Activated T-cell treated with anti-CD3 and anti-CD28 coated beads for 48 hours (primary cell): ENCODE measurements at regions not wholly inside any gene's neighbourhood (a gene's known extent, or its start where the extent isn't known, plus 50 kb on each side); places are given as distances from the start of the nearest gene placed in this dataset.

Experiments
- DNase-seq: peaks from one replicate; pipeline ENCODE4 v3.0.0-alpha.2; 2020; ENCODE audit warnings: low read depth

GRCh38 chr10:118501171-118501570 is 94.3 kb downstream of the PRLHR start:
- no peak for DNase-seq

DNA sequence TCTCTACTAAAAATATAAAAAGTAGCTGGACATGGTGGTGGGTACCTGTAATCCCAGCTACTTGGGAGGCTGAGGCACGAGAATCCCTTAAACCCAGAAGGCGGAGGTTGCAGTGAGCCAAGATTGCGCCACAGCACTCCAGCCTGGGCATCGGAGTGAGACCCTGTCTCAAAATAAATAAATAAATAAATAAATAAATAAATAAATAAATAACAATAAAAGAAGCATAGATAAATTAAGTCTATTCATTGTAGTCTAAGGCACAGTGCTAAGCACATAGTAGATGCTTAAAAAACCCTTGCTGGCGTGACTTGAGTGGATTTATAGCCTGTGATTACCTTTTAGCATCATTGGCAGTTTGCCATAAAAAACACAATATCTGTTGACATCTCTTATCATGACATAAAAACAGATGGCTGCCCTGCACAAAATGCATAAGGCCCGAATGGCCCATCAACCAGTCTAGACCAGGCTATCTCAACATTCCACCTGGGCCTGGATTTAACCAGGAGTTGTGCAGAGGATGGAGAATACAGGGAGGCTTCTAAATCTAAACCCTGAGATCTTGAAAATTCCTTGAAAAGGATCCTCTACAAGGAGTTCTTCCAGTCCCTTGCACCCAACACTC is 94.9 kb downstream of the PRLHR start:
- no peak for DNase-seq

GRCh38 chr10:118499186-118499585 is 96.3 kb downstream of the PRLHR start:
- no peak for DNase-seq

DNA sequence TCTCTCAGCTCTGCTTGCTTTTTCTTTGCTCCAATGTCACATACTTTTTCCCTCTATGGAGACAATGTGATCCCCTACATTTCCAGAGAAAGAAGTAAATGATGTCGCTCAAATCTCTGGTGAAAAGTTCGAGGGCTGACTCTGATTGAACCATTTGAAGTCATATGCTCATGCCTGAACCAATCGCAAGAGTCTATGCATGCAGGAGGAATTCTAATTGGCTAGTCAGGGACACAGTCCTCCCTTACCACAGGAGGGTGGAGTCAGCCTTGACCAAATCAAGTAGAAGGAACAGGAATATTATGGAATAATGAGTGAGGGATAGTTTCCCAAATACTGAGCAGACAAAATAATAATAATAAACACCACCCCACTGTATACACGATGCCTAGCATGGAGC is 96.8 kb downstream of the PRLHR start:
- DNase-seq, result no peak

DNA sequence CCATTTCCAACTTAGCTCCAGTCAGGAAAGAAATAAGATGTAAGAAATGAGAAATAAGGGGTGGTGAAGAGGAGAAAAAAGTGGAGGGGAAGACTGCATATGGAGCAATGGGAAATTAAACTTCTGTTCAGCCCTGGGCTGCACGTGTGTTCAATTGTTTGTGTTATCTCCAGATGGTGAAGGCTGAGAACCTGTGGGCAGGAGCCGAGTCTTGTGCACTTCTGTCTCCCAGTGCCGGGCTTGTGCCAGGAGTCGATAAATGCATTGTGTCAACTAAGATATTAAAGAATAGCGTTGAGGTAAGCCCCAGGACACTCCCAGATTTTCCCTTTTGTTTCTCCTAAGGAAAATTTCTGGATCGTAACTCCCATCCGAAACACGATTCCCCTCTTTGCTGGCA is 98.2 kb downstream of the PRLHR start:
- DNase-seq, result no peak

DNA sequence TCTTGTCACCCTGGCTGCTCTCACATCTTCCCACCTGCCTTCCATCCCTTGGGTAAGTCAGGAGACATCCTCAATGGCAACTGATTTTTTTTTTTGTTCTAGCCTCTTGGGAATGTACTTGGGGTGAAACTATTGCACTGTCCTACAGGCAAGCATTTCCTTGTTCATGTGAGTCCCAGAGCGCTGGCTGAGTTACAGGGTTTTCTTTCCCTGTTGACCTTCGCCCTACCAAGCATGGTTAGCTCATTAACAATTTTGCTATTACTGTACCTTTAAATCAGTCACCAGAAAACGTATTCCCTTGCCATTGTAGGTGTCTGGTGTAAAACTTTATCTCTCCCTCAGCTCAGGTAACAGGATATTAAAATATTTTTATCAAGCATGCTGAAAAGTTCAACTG is 98.9 kb downstream of the PRLHR start:
- DNase-seq, result no peak

- no peak for DNase-seq
Observed at GRCh38 chr10:118495499-118495898, 99.9 kb downstream of the PRLHR start.

DNA sequence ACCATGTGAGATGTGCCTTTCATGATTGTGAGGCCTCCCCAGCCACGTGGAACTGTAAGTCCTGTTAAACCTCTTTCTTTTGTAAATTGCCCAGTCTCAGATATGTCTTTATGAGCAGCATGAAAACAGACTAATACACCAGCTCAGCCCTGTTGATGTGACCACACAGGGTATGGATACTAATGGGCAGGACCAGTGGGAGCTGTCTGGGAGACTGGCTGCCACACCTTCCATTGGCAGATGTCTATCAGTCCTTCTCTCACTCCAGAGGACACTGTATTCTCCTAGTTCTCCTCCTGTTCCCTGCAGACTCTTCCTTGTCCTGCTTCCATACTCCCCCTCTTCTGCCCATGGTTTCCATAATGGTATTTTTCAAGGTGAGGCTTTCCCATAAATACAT is 104.4 kb downstream of the PRLHR start:
- no peak for DNase-seq

DNA sequence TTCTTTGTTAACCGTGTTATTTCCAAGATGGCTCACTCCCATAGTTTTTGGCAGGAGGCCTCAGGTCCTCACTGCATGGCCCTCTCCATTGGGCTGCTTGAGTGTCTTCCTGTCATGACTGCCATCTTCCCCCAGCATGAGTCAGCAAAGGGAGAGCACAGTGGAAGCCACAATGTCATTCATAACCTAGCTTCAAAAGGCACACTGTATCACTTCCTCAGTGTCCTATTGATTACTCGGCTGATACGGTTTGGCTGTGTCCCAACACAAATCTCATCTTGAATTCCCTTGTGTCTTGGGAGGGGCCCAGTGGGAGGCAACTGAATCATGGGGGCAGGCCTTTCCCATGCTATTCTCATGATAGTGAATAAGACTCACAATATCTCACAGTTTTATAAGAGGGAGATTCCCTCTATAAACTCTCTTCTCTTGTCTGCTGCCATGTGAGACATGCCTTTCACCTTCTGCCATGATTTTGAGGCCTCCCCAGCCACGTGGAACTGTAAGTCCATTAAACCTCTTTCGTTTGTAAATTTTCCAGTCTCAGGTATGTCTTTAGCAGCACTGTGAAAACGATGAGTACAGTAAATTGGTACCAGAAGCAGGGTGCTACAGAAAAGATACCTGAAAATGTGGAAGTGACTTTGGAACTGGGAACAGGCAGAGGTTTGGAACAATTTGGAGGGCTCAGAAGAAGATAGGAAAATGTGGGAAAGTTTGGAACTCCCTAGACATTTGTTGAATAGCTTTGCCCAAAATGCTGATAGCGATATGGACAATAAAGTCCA is 106.5 kb downstream of the PRLHR start:
- no peak for DNase-seq

DNA sequence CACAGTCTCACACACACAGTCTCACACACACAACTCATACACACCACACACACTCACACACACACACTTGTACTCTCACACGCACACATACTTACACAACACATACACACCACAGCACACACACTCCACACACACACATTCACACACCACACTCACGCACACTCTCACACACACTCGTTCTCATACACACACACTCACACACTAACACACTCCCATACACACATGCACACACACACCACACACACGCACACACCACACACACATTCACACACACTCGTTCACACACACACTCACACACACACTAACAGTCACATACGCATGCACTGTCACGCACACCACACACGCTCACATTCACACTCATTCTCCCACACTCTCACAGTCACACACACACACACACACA is 109.8 kb downstream of the PRLHR start:
- no peak for DNase-seq

- no peak for DNase-seq
Observed at GRCh38 chr10:118484152-118484871, 111.1 kb downstream of the PRLHR start.

DNA sequence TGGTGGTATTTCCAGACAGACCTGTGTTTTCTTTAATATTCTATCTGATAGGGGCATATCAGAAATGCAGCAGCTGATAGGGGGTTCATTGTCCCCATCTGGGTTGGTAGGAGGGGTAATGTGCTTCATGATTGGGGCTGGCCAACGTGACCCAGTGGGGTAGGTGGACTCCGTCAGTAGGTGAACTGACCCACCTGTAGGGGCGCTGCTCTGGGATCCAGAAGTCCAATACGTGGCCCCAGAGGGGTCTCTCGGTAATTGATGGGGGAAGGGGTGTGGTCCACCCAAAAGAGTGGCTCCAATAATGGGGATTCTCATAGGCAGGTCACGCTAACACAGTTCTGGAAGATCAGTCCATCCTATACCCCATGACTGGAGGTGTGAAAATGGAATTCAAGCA is 112.0 kb downstream of the PRLHR start:
- no peak for DNase-seq

- no peak for DNase-seq
Observed at GRCh38 chr10:118482393-118483331, 112.8 kb downstream of the PRLHR start.

DNA sequence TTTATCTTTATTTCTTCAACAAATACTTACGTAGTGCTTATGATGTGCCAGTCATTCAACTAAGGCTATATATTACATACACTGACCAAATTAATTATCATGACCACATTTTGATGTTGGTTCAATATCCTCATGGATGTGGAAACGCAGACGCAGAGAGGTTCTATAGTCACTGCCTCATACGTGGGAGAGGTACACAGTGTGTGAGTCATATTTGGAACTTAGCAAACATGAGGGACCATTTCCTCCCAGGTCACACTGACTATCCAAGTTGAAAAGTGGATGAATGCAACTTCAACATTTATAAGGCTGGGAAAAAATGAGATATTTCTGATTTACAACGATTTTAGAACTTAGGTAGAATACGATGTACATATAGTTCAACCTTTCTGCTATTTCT is 113.6 kb downstream of the PRLHR start:
- DNase-seq, result no peak

DNA sequence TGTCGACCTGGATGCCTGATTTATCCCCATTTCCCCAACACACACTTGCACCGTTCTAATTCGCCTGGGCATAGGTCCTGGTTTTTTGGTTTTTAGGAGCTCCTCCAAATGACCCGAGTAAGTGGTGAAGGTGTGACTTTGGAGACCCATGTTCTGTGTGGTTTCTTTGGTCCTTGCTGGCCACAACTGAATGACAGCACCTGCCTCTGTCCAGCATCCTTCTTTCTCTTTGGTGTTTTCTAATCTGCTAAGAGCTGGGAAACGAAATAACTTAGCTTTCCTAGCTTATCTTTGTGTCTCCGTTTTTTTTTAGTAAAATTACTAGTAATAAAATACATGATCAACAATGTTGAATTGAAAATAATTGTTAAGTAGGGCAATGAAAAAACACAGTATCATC is 120.2 kb downstream of the PRLHR start:
- no peak for DNase-seq

GRCh38 chr10:118474111-118474510 is 121.3 kb downstream of the PRLHR start:
- DNase-seq, result no peak

GRCh38 chr10:118473305-118473960 is 122.0 kb downstream of the PRLHR start:
- no peak for DNase-seq

DNA sequence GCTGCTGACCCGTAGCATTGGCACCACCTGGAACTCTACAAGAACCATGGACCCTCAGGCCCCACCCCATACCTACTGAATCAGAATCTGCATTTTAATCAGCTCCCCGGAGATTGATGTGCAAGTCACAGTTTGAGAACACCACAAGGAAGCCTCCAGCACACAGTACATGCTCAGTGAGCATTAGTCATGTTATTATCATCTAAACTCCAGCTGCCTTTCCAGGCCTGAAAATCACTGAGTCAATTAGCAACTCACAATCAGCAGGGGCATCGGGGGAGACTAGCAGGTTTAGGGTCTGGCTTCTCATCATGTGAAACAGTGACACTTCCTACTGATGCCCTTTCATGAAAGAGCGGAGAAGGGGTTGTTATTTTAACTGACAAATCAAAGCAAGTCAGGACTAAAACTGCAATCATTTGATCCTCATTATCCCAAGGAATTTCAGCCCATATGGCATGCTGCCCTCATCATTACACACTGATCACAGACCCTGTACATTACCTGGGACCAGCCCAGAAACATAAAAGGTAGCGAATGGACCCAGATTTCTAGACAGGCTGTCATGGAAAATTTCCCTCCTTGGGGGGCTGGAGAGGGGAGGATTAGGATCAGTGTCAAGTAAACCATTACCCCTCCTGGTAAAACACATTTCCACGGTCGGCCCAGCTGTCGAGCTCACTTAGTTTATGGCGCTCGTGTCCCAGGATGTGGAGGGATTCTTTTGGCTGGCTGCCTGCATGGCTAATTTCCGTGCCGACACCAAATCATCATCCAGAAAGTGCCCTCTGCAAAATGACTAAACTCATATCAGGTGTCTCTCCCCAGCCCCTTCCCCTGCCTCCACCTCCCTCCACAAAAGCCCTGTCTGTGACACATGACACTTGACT is 122.8 kb downstream of the PRLHR start:
- no peak for DNase-seq

GRCh38 chr10:118471863-118472262 is 123.6 kb downstream of the PRLHR start:
- no peak for DNase-seq

DNA sequence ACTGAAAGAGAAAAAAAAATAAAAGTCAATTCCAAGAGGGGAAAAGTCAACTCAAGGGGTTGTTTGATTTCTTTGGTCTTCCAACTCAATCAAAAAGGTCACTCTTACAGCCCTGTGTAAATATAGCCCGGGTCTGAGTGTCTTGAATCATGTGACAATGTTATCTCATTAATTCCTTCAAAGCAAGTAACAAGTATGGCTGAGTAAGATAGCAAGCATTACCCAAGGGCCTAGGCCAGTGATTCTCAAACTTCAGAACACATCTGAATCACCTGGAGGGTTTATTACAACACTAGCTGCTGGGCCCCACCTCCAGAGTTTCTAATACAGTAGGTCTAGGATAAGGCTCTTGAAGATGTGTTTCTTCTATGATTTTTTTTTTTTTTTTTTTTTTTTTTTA is 125.0 kb downstream of the PRLHR start:
- no peak for DNase-seq

GRCh38 chr10:118467200-118467599 is 125.1 kb upstream of the FAM204A start:
- no peak for DNase-seq
